K562 (cell line): ENCODE measurements at regions not wholly inside any gene's neighbourhood (a gene's known extent, or its start where the extent isn't known, plus 50 kb on each side); places are given as distances from the start of the nearest gene placed in this dataset.

Experiments
- ATAC-seq: fragments of 200-7000 bp; cut with Tn5 transposase; 3 replicates; pipeline ENCODE4 v1.9.1; 2020; ENCODE audit warnings: moderate library complexity
- BruUV-seq: library from RNA; stranded (reverse); fragments of 400-500 nt; replicated peaks from 2 replicates; lab custom pipeline; 2021; lab: Mats Ljungman, UMichigan
- CTCF ChIA-PET: fragments of 300-600 bp; formaldehyde crosslinking; extraction: SDS; loops from one replicate; lab custom pipeline; 2021; ENCODE audit warnings: low intra/inter-chr PET ratio; lab: Yijun Ruan, JAX
- POLR2A ChIA-PET: fragments of 300-600, 350-650 bp; sonication (Branson Sonifier 250); formaldehyde crosslinking; extraction: SDS; loops from one replicate; lab custom pipeline; 2021; ENCODE audit warnings: antibody characterized with exemption, inconsistent platforms; lab: Yijun Ruan, JAX
- DNase-seq, 4 experiments: peaks; one replicate each; pipeline versions ENCODE4 v3.0.0 to v3.0.0-alpha.2; 2011 to 2018; ENCODE audit warnings: low spot score in 3 of 4, mixed read lengths in 3 of 4; ENCODE audit errors: extremely low read depth in 1 of 4
- FAIRE-seq: peaks from 2 replicates; lab custom pipeline; 2011; peaks lifted over from hg19 to GRCh38; lab: Jason Lieb, UNC
- H2AFZ ChIP-seq: 2 replicates; pipeline ENCODE4 v1.6.0; 2011; ENCODE audit warnings: low read depth, low read length, control low read depth, inconsistent platforms
- H3K27ac ChIP-seq: fragments of 200-600 bp; 3 replicates; pipeline ENCODE4 v1.8.0; 2011; ENCODE audit warnings: low read depth, mild to moderate bottlenecking, control low read depth, inconsistent platforms, low read length, moderate library complexity, mixed read lengths; ENCODE audit errors: extremely low read depth
- H3K27me3 ChIP-seq, 2 experiments: fragments of 300-600 bp in 1 of 2; 2 replicates in 1 of 2; 3 replicates in 1 of 2; pipeline versions ENCODE4 v1.6.0 to v1.8.0; 2011; ENCODE audit warnings: inconsistent platforms in 2 of 2, low read length in 2 of 2, mild to moderate bottlenecking in 1 of 2, mixed read lengths in 1 of 2, moderate library complexity in 1 of 2; ENCODE audit not compliant: control insufficient read depth in 2 of 2, insufficient read depth in 2 of 2
- H3K36me3 ChIP-seq: fragments of 300-600 bp; 3 replicates; pipeline ENCODE4 v1.8.0; 2011; ENCODE audit warnings: mild to moderate bottlenecking, low read length, inconsistent platforms; ENCODE audit not compliant: control insufficient read depth, insufficient read depth
- H3K4me1 ChIP-seq, 2 experiments: fragments of 200-600 bp in 1 of 2; replicated peaks in 1 of 2; 2 replicates in 1 of 2; 3 replicates in 1 of 2; pipeline versions ENCODE4 v1.5.1 to v1.8.0; 2011; ENCODE audit warnings: inconsistent platforms in 2 of 2, low read length in 2 of 2, mild to moderate bottlenecking in 1 of 2, mixed read lengths in 1 of 2, moderate library complexity in 1 of 2; ENCODE audit not compliant: control insufficient read depth in 2 of 2, insufficient read depth in 2 of 2
- H3K4me2 ChIP-seq: 2 replicates; pipeline ENCODE4 v1.6.1; 2011; ENCODE audit warnings: low read length, control low read depth, inconsistent platforms, mixed read lengths; ENCODE audit not compliant: insufficient read depth
- H3K4me3 ChIP-seq: fragments of 200-600 bp; sonication (generic), shearing (Covaris generic); 2 replicates; pipeline ENCODE4 v1.5.1; 2016; ENCODE audit warnings: control low read depth, inconsistent platforms
- H3K79me2 ChIP-seq: fragments of 200-600 bp; 3 replicates; pipeline ENCODE4 v1.8.0; 2011; ENCODE audit warnings: low read length, inconsistent platforms; ENCODE audit not compliant: control insufficient read depth, insufficient read depth
- H3K9ac ChIP-seq, 2 experiments: 2 replicates each; pipeline versions ENCODE4 v1.6.0 to v1.6.1; 2011; ENCODE audit warnings: low read depth in 2 of 2, low read length in 2 of 2, control low read depth in 1 of 2, inconsistent platforms in 1 of 2, mild to moderate bottlenecking in 1 of 2, mixed read lengths in 1 of 2; ENCODE audit not compliant: insufficient read depth in 1 of 2
- H3K9me1 ChIP-seq: one replicate; pipeline ENCODE4 v1.6.0; 2011; ENCODE audit warnings: inconsistent platforms, mild to moderate bottlenecking, low read length, moderate library complexity; ENCODE audit not compliant: control insufficient read depth, insufficient read depth
- H3K9me3 ChIP-seq: replicated peaks from 2 replicates; pipeline ENCODE4 v1.5.1; 2011; ENCODE audit warnings: low read depth, low read length, inconsistent platforms; ENCODE audit not compliant: control insufficient read depth, insufficient read depth
- H4K20me1 ChIP-seq: replicated peaks from 2 replicates; pipeline ENCODE4 v1.6.1; 2011; ENCODE audit warnings: low read length, inconsistent platforms, mixed read lengths; ENCODE audit not compliant: control insufficient read depth, insufficient read depth
- NCOR1 ChIP-seq: fragments of 450-650 bp; IDR thresholded peaks from 2 replicates; pipeline ENCODE4 v1.6.1; 2016; ENCODE audit warnings: mild to moderate bottlenecking, moderate library complexity
- RBBP5 ChIP-seq: fragments of 200-600 bp; sonication (generic); IDR thresholded peaks from 2 replicates; pipeline ENCODE4 v1.6.1; 2012; ENCODE audit warnings: borderline replicate concordance, mild to moderate bottlenecking, low read length, control low read depth, inconsistent platforms; ENCODE audit not compliant: insufficient read depth, poor library complexity, severe bottlenecking
- RBM22 ChIP-seq: fragments of 200-400 bp; formaldehyde crosslinking; IDR thresholded peaks from 2 replicates; pipeline ENCODE4 v1.6.1; 2018; ENCODE audit warnings: low read length, low read depth; ENCODE audit not compliant: poor library complexity, severe bottlenecking
- U2AF1 ChIP-seq: fragments of 200-400 bp; formaldehyde crosslinking; optimal IDR thresholded peaks from 2 replicates; pipeline ENCODE3; 2017; ENCODE audit warnings: mild to moderate bottlenecking, low read depth, low read length, moderate library complexity
- ZNF165 ChIP-seq: fragments of 250-450 bp; sonication (Bioruptor Pico); IDR thresholded peaks from 2 replicates; pipeline ENCODE4 v1.4.0; 2020; ENCODE audit warnings: borderline replicate concordance
- ZNF707 ChIP-seq: fragments of 250-450 bp; sonication (Bioruptor Pico); conservative IDR thresholded peaks from 2 replicates; pipeline ENCODE4 v1.8.0; 2022; ENCODE audit warnings: inconsistent platforms, mild to moderate bottlenecking, moderate library complexity
- ZNF780A ChIP-seq: fragments of 250-450 bp; sonication (Bioruptor Pico); IDR thresholded peaks from 2 replicates; pipeline ENCODE4 v1.5.0; 2021; ENCODE audit warnings: mild to moderate bottlenecking
- WGBS: fragments of 100-300 bp; shearing (Covaris generic); methylation state at CpG from one replicate; pipeline ENCODE4 v1.1.6; 2016; ENCODE audit warnings: low coverage, mixed read lengths; ENCODE audit not compliant: insufficient coverage; ENCODE audit errors: missing lambda C conversion rate; 5-methylcytosine and 5-hydroxymethylcytosine counted together
- in situ Hi-C: fragments of 300-500 bp; cut with MboI; formaldehyde crosslinking; loops from 4 replicates; pipeline ENCODE4 v1.15.0; 2018; ENCODE audit warnings: inconsistent platforms, mixed read lengths
- intact Hi-C: fragments of 100-400 bp; cut with micrococcal nuclease; formaldehyde crosslinking; loops from 2 replicates; pipeline ENCODE4 v1.14.2; 2022
- TF ChIP-seq, protein P1 (sequence below): fragments of 450-650 bp; IDR thresholded peaks from 2 replicates; pipeline ENCODE4 v1.6.1; 2016
- TF ChIP-seq, protein P2 (sequence below): fragments of 450-650 bp; formaldehyde crosslinking; IDR thresholded peaks from 2 replicates; pipeline ENCODE4 v1.4.0; 2020; ENCODE audit warnings: mild to moderate bottlenecking, moderate library complexity
- TF ChIP-seq, protein P3 (sequence below): fragments of 450-650 bp; IDR thresholded peaks from 2 replicates; pipeline ENCODE4 v1.6.1; 2016; ENCODE audit warnings: antibody characterized with exemption

DNA sequence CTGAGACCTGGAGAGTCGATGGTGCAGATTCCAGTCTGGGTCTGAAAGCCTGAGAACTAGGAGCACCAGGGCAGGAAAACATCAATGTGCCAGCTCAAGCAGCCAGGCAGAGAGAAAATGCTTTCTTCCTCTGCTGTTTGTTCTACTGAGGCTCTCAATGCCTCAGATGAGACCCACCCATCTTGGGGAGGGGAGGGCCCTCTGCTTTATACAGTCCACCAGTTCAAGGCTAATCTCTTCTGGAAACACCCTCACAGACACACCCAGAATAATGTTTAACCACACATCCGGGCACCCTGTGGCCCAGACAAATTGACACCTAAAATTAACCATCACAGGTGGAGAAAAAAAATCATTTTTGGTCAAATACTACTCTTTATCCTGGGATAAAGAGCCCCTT, 89.3 kb upstream of the SLC22A23 start:
- DNase-seq (no peak), FAIRE-seq (no peak), ATAC-seq (no peak; the same call in 2 of the 3 replicates)
- 0% methylated on average over 2 of the region's 2 CpGs for WGBS
- Histone ChIP-seq H3K9me3 (no peaks in the 10 kb centered on the region), H3K4me2 (no peak overlapping the region), H3K4me3 (no peak overlapping the region), H3K4me1 (no peaks in the 10 kb centered on the region; a peak in 1 of 5 replicates), H3K36me3 (no peaks in the 10 kb centered on the region), H3K79me2 (no peaks in the 10 kb centered on the region), H3K9ac (no peak overlapping the region), H3K9me1 (no peaks in the 10 kb centered on the region), H3K27me3 (peaks cover 23 to 38% of the 10 kb centered on the region in 2 experiments; a peak in 4 of 5 replicates), H4K20me1 (no peaks in the 10 kb centered on the region; the same call in 1 of the 2 replicates), H3K27ac (no peak overlapping the region), H2AFZ (no peak overlapping the region)
- intact Hi-C loops (no loop called here), in situ Hi-C loops (no loop called here)
- ChIA-PET CTCF (no interaction called here), POLR2A (no interaction called here)
- BruUV-seq = no TSS peak
- TF ChIP-seq NCOR1 (no peak), ZNF780A (no peak), U2AF1 (no peak), ZNF165 (CRISPR knock-in tag) (no peak), RBM22 (no peak), ZNF707 (CRISPR knock-in tag) (no peak), RBBP5 (no peak)
- TF ChIP-seq, protein P1, sequence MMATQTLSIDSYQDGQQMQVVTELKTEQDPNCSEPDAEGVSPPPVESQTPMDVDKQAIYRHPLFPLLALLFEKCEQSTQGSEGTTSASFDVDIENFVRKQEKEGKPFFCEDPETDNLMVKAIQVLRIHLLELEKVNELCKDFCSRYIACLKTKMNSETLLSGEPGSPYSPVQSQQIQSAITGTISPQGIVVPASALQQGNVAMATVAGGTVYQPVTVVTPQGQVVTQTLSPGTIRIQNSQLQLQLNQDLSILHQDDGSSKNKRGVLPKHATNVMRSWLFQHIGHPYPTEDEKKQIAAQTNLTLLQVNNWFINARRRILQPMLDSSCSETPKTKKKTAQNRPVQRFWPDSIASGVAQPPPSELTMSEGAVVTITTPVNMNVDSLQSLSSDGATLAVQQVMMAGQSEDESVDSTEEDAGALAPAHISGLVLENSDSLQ = no peak
- TF ChIP-seq, protein P2, sequence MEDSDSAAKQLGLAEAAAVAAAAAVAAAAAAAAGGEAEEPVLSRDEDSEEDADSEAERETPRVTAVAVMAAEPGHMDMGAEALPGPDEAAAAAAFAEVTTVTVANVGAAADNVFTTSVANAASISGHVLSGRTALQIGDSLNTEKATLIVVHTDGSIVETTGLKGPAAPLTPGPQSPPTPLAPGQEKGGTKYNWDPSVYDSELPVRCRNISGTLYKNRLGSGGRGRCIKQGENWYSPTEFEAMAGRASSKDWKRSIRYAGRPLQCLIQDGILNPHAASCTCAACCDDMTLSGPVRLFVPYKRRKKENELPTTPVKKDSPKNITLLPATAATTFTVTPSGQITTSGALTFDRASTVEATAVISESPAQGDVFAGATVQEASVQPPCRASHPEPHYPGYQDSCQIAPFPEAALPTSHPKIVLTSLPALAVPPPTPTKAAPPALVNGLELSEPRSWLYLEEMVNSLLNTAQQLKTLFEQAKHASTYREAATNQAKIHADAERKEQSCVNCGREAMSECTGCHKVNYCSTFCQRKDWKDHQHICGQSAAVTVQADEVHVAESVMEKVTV (CRISPR knock-in tag) = no peak
- TF ChIP-seq, protein P3, sequence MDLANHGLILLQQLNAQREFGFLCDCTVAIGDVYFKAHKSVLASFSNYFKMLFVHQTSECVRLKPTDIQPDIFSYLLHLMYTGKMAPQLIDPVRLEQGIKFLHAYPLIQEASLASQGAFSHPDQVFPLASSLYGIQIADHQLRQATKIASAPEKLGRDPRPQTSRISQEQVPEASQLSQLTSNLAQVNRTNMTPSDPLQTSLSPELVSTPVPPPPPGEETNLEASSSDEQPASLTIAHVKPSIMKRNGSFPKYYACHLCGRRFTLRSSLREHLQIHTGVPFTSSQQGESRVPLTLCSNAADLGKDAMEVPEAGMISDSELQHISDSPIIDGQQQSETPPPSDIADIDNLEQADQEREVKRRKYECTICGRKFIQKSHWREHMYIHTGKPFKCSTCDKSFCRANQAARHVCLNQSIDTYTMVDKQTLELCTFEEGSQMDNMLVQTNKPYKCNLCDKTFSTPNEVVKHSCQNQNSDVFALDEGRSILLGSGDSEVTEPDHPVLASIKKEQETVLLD = no peak
